ENCODE measurements at regions not wholly inside any gene's neighbourhood (a gene's known extent, or its start where the extent isn't known, plus 50 kb on each side); places are given as distances from the start of the nearest gene placed in this dataset.

GRCh38 chr4:123298261-123298660, 98.3 kb upstream of the SPRY1 start:
- DNase-seq, result no peak
- H3K36me3 ChIP-seq (ENCODE audit: control insufficient read depth in 4 of 4, insufficient read depth in 4 of 4, low read length in 4 of 4), result peaks cover 0 to 3% (median 0%) of the 10 kb centered on the region in 4 donors
- H3K4me3 ChIP-seq, result no peak overlapping the region
- H3K27me3 ChIP-seq (ENCODE audit: control insufficient read depth in 3 of 3, insufficient read depth in 3 of 3, low read length in 2 of 3), result no peaks in the 10 kb centered on the region
- no peak overlapping the region for H3K9ac ChIP-seq (ENCODE audit: insufficient read depth in 1 of 2, low read length in 2 of 2)
- peaks cover 0 to 9% (median 2%) of the 10 kb centered on the region in 5 donors for H3K4me1 ChIP-seq (ENCODE audit: control insufficient read depth in 5 of 5, insufficient read depth in 5 of 5, low read length in 5 of 5)
- peaks cover 0 to 2% (median under 1%) of the 10 kb centered on the region in 4 donors for H3K9me3 ChIP-seq (ENCODE audit: control insufficient read depth in 4 of 4, insufficient read depth in 3 of 4, low read length in 3 of 4)
- H3K27ac ChIP-seq (ENCODE audit: low read depth in 1 of 2, low read length in 1 of 2), result no peak overlapping the region
- no peak for TF ChIP-seq CTCF (IDR thresholded peaks at IDR 0.05; ENCODE audit: control extremely low read depth, extremely low read depth)
- no peak for ATAC-seq (ENCODE audit: insufficient read depth, low FRiP score)
- WGBS, 2 donors, result 96 to 97% methylated on average over 6 of the region's 6 CpGs

GRCh38 chr4:123298801-123299200, 97.8 kb upstream of the SPRY1 start:
- WGBS, 2 donors, result 67 to 77% methylated on average over 2 of the region's 2 CpGs
- Histone ChIP-seq H3K27ac (ENCODE audit: low read depth in 1 of 2, low read length in 1 of 2) (no peak overlapping the region), H3K4me3 (no peak overlapping the region), H3K27me3 (ENCODE audit: control insufficient read depth in 3 of 3, insufficient read depth in 3 of 3, low read length in 2 of 3) (no peaks in the 10 kb centered on the region), H3K9me3 (ENCODE audit: control insufficient read depth in 4 of 4, insufficient read depth in 3 of 4, low read length in 3 of 4) (no peaks in the 10 kb centered on the region), H3K9ac (ENCODE audit: insufficient read depth in 1 of 2, low read length in 2 of 2) (no peak overlapping the region), H3K36me3 (ENCODE audit: control insufficient read depth in 4 of 4, insufficient read depth in 4 of 4, low read length in 4 of 4) (no peaks in the 10 kb centered on the region), H3K4me1 (ENCODE audit: control insufficient read depth in 5 of 5, insufficient read depth in 5 of 5, low read length in 5 of 5) (peaks cover 0 to 9% (median 2%) of the 10 kb centered on the region in 5 donors)
- no peak for DNase-seq
- ATAC-seq (ENCODE audit: insufficient read depth, low FRiP score), result no peak
- no peak for TF ChIP-seq CTCF (IDR thresholded peaks at IDR 0.05; ENCODE audit: control extremely low read depth, extremely low read depth)

GRCh38 chr4:123299212-123299691, 97.3 kb upstream of the SPRY1 start:
- no peak for TF ChIP-seq CTCF (IDR thresholded peaks at IDR 0.05; ENCODE audit: control extremely low read depth, extremely low read depth)
- DNase-seq (peak in 2 of 3 donors; percentile 39 to 63), ATAC-seq (ENCODE audit: insufficient read depth, low FRiP score) (no peak)
- Histone ChIP-seq H3K27ac (ENCODE audit: low read depth in 1 of 2, low read length in 1 of 2) (no peak overlapping the region), H3K9ac (ENCODE audit: insufficient read depth in 1 of 2, low read length in 2 of 2) (no peak overlapping the region), H3K4me1 (ENCODE audit: control insufficient read depth in 5 of 5, insufficient read depth in 5 of 5, low read length in 5 of 5) (peaks cover 0 to 9% (median 2%) of the 10 kb centered on the region in 5 donors), H3K27me3 (ENCODE audit: control insufficient read depth in 3 of 3, insufficient read depth in 3 of 3, low read length in 2 of 3) (no peaks in the 10 kb centered on the region), H3K36me3 (ENCODE audit: control insufficient read depth in 4 of 4, insufficient read depth in 4 of 4, low read length in 4 of 4) (no peaks in the 10 kb centered on the region), H3K9me3 (ENCODE audit: control insufficient read depth in 4 of 4, insufficient read depth in 3 of 4, low read length in 3 of 4) (no peaks in the 10 kb centered on the region), H3K4me3 (no peak overlapping the region)
